Ovary (tissue), 3 donors: ENCODE measurements at regions not wholly inside any gene's neighbourhood (a gene's known extent, or its start where the extent isn't known, plus 50 kb on each side); places are given as distances from the start of the nearest gene placed in this dataset.
"Not testable (repeated sequence)": the region's sequence is repeated elsewhere in the genome, so short reads cannot be mapped to it uniquely, and the experiment has no call there.

Experiments used
- CTCF ChIP-seq, 3 donors: fragments of 450-650 bp in 2 of 3; fragments of 200-600 bp in 1 of 3; IDR thresholded peaks; one replicate each; pipeline versions ENCODE4 v1.5.1 to v1.8.0; 2016 to 2022; ENCODE audit warnings: antibody characterized with exemption in 3 of 3, mild to moderate bottlenecking in 1 of 3
- POLR2A ChIP-seq: fragments of 450-650 bp; IDR thresholded peaks from one replicate; pipeline ENCODE4 v1.6.1; 2017; ENCODE audit warnings: antibody characterized with exemption, mild to moderate bottlenecking, moderate library complexity
- donor health status: DM: no; HTN: no; CAD: no.

- TF ChIP-seq CTCF (IDR thresholded peaks at IDR 0.05); POLR2A: not testable (repeated sequence)
Measured at GRCh38 chr17:22321001-22321400, 628.7 kb downstream of the KCNJ18 start.
